ENCODE measurements at regions not wholly inside any gene's neighbourhood (a gene's known extent, or its start where the extent isn't known, plus 50 kb on each side); places are given as distances from the start of the nearest gene placed in this dataset.

DNA sequence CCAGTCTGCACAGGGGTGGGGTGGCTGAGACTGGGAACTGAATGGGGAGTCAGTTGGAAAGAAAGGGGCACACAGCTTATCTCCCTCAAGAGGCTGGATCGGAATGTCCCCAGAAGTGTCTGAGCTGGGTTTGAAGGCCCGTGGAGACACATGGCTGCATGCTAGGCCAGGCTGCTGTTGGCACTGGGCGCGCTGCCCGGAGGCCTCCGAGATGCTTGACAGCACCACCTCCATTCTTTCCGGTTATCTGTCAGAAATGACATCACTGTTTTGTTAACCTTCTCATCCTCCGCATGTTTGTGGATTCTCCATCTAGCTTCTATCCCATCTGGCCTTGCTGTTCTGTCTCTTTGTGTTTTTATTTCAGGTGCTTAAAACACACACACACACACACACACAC is 85.5 kb downstream of the APIP start:
- TF ChIP-seq, protein P1, sequence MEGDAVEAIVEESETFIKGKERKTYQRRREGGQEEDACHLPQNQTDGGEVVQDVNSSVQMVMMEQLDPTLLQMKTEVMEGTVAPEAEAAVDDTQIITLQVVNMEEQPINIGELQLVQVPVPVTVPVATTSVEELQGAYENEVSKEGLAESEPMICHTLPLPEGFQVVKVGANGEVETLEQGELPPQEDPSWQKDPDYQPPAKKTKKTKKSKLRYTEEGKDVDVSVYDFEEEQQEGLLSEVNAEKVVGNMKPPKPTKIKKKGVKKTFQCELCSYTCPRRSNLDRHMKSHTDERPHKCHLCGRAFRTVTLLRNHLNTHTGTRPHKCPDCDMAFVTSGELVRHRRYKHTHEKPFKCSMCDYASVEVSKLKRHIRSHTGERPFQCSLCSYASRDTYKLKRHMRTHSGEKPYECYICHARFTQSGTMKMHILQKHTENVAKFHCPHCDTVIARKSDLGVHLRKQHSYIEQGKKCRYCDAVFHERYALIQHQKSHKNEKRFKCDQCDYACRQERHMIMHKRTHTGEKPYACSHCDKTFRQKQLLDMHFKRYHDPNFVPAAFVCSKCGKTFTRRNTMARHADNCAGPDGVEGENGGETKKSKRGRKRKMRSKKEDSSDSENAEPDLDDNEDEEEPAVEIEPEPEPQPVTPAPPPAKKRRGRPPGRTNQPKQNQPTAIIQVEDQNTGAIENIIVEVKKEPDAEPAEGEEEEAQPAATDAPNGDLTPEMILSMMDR (IDR thresholded peaks at IDR 0.05): no peak
- no peak for ATAC-seq
- H3K36me3 Mint-ChIP-seq: no peaks in the 10 kb centered on the region
- Histone ChIP-seq H3K27ac (ENCODE audit: low read length) (no peak overlapping the region), H3K27me3 (ENCODE audit: control insufficient read depth, insufficient read depth, low read length) (no peaks in the 10 kb centered on the region), H3K4me1 (ENCODE audit: control insufficient read depth, insufficient read depth, low read length) (no peaks in the 10 kb centered on the region), H3K36me3 (ENCODE audit: control insufficient read depth, insufficient read depth, low read length) (no peaks in the 10 kb centered on the region), H3K4me3 (ENCODE audit: low read length) (no peak overlapping the region), H3K9me3 (ENCODE audit: control insufficient read depth, insufficient read depth, low read length) (no peaks in the 10 kb centered on the region)
- no peak for DNase-seq
- WGBS (ENCODE audit: insufficient coverage): 97% methylated on average over 8 of the region's 8 CpGs
- no peak overlapping the region for H3K4me3 Mint-ChIP-seq
- intact Hi-C loops (cut with micrococcal nuclease): no loop called here
- no peaks in the 10 kb centered on the region for H3K9me3 Mint-ChIP-seq
- H3K27ac Mint-ChIP-seq: no peak overlapping the region
- no peaks in the 10 kb centered on the region for H3K4me1 Mint-ChIP-seq
- H3K27me3 Mint-ChIP-seq (ENCODE audit: low read depth in 2 of 2): peaks cover 0 to 3% of the 10 kb centered on the region in 2 donors

DNA sequence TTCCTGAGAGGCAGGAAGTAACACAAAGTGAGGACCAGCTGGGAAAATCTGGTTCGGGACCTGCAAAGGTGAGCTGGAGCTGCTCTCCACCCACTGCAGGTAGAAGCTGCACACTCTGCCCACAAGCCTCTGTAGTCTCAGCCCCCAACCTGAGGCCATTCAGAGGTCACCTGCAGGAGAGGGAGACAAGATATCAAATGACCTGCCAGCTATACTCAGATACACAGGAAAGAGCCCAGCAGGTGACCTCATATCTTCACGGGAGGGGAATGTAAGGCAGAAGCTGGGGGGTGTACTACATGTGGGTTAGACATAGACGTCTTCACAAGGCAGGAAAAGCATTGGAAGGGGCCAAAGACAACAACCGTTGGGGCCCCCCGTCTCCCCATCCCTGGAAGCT is 86.1 kb downstream of the APIP start:
- intact Hi-C loops (cut with micrococcal nuclease): no loop called here
- Mint-ChIP-seq H3K36me3 (no peaks in the 10 kb centered on the region), H3K9me3 (no peaks in the 10 kb centered on the region), H3K27ac (no peak overlapping the region), H3K4me1 (no peaks in the 10 kb centered on the region), H3K27me3 (ENCODE audit: low read depth in 2 of 2) (peaks cover 0 to under 1% of the 10 kb centered on the region in 2 donors), H3K4me3 (no peak overlapping the region)
- Histone ChIP-seq H3K27ac (ENCODE audit: low read length) (no peak overlapping the region), H3K9me3 (ENCODE audit: control insufficient read depth, insufficient read depth, low read length) (no peaks in the 10 kb centered on the region), H3K36me3 (ENCODE audit: control insufficient read depth, insufficient read depth, low read length) (no peaks in the 10 kb centered on the region), H3K4me1 (ENCODE audit: control insufficient read depth, insufficient read depth, low read length) (no peaks in the 10 kb centered on the region), H3K4me3 (ENCODE audit: low read length) (no peak overlapping the region), H3K27me3 (ENCODE audit: control insufficient read depth, insufficient read depth, low read length) (no peaks in the 10 kb centered on the region)
- TF ChIP-seq, protein P1 (IDR thresholded peaks at IDR 0.05): no peak
- ATAC-seq (no peak), DNase-seq (no peak)
- 72% methylated on average over 5 of the region's 5 CpGs for WGBS (ENCODE audit: insufficient coverage)

DNA sequence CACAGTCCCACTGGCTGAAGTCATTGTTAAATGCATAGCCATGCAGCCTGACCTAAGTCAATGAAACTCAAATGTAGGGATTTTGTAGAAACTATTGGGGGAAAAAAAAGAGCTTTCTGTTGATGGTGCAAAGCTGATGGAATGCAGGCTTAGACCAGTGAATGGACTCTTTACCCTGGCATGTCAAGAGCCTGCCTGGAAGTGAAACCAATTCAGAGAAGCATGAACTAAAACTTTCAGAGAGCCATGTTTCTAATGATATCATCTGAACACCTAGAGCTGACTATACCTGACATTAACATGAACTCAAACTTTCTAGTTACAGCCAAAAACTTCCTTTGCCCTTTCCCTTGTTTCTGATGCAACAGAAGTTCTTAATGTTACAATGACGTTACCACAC is 89.0 kb downstream of the APIP start:
- no peaks in the 10 kb centered on the region for H3K27me3 ChIP-seq (ENCODE audit: control insufficient read depth, insufficient read depth, low read length)
- Mint-ChIP-seq H3K4me3 (no peak overlapping the region), H3K9me3 (no peaks in the 10 kb centered on the region), H3K4me1 (no peaks in the 10 kb centered on the region), H3K27me3 (ENCODE audit: low read depth in 2 of 2) (no peaks in the 10 kb centered on the region), H3K27ac (no peak overlapping the region), H3K36me3 (no peaks in the 10 kb centered on the region)
- H3K9me3 ChIP-seq (ENCODE audit: control insufficient read depth, insufficient read depth, low read length): no peaks in the 10 kb centered on the region
- H3K36me3 ChIP-seq (ENCODE audit: control insufficient read depth, insufficient read depth, low read length): no peaks in the 10 kb centered on the region
- TF ChIP-seq, protein P1 (IDR thresholded peaks at IDR 0.05): no peak
- no peak overlapping the region for H3K27ac ChIP-seq (ENCODE audit: low read length)
- no peak for ATAC-seq
- H3K4me3 ChIP-seq (ENCODE audit: low read length): no peak overlapping the region
- no peak for DNase-seq
- H3K4me1 ChIP-seq (ENCODE audit: control insufficient read depth, insufficient read depth, low read length): no peaks in the 10 kb centered on the region
- 96% methylated on average over 1 of the region's 1 CpG for WGBS (ENCODE audit: insufficient coverage)
- intact Hi-C loops (cut with micrococcal nuclease): no loop called here

DNA sequence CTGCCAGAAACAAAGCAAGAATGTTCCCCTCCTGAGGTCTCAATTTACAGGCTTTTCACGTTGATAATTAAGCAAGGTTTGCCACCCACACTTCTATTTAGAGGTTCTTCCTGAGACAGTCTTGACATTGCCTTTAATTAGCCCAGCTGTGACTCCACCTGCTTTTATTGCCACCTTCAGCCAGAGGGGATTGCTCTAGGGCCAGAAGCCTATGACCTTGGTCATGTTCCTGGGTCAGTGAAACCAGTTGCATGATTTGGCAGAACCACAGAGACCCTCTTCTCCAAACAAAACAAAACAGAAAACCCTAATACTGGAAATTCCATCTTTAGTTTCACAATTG is 89.8 kb downstream of the APIP start:
- Mint-ChIP-seq H3K36me3 (no peaks in the 10 kb centered on the region), H3K27me3 (ENCODE audit: low read depth in 2 of 2) (peaks cover 0 to 4% of the 10 kb centered on the region in 2 donors), H3K27ac (no peak overlapping the region), H3K4me1 (no peaks in the 10 kb centered on the region), H3K9me3 (no peaks in the 10 kb centered on the region), H3K4me3 (no peak overlapping the region)
- intact Hi-C loops (cut with micrococcal nuclease): no loop called here
- TF ChIP-seq, protein P1 (IDR thresholded peaks at IDR 0.05): no peak
- no peak for ATAC-seq
- H3K4me3 ChIP-seq (ENCODE audit: low read length): no peak overlapping the region
- no peaks in the 10 kb centered on the region for H3K27me3 ChIP-seq (ENCODE audit: control insufficient read depth, insufficient read depth, low read length)
- no peaks in the 10 kb centered on the region for H3K4me1 ChIP-seq (ENCODE audit: control insufficient read depth, insufficient read depth, low read length)
- DNase-seq: no peak
- WGBS (ENCODE audit: insufficient coverage): 67% methylated on average over 1 of the region's 1 CpG
- no peaks in the 10 kb centered on the region for H3K9me3 ChIP-seq (ENCODE audit: control insufficient read depth, insufficient read depth, low read length)
- H3K36me3 ChIP-seq (ENCODE audit: control insufficient read depth, insufficient read depth, low read length): no peaks in the 10 kb centered on the region
- no peak overlapping the region for H3K27ac ChIP-seq (ENCODE audit: low read length)

Measured in natural killer cell (primary cell).